GM18505 (cell line): ENCODE measurements at regions not wholly inside any gene's neighbourhood (a gene's known extent, or its start where the extent isn't known, plus 50 kb on each side); places are given as distances from the start of the nearest gene placed in this dataset.

ENCODE experiments used
- ATAC-seq: cut with Tn5 transposase; IDR thresholded peaks from one replicate; pipeline ENCODE4 v1.9.1; 2021; ENCODE audit not compliant: unreplicated experiment
- POLR2A ChIP-seq: IDR thresholded peaks from 4 replicates; pipeline ENCODE4 v1.6.1; 2011; ENCODE audit warnings: borderline replicate concordance; ENCODE audit not compliant: insufficient read depth, insufficient read length; ENCODE audit errors: extremely low read depth

GRCh38 chr6:139594333-139594965 lies 220.0 kb upstream of the CITED2 start:
- no peak for ATAC-seq
- no peak for TF ChIP-seq POLR2A

- TF ChIP-seq POLR2A: no peak
- no peak for ATAC-seq
These were observed 218.6 kb upstream of the CITED2 start for GRCh38 chr6:139593081-139593480.

GRCh38 chr6:139592011-139592410 lies 217.6 kb upstream of the CITED2 start:
- no peak for TF ChIP-seq POLR2A
- no peak for ATAC-seq

- TF ChIP-seq POLR2A: no peak
- ATAC-seq: no peak
These were observed 216.8 kb upstream of the CITED2 start for GRCh38 chr6:139591075-139591865.

GRCh38 chr6:139590206-139590605 lies 215.8 kb upstream of the CITED2 start:
- TF ChIP-seq POLR2A: no peak
- no peak for ATAC-seq

GRCh38 chr6:139588734-139589593 lies 214.5 kb upstream of the CITED2 start:
- ATAC-seq: no peak
- TF ChIP-seq POLR2A: no peak

GRCh38 chr6:139588076-139588639 lies 213.7 kb upstream of the CITED2 start:
- no peak for ATAC-seq
- TF ChIP-seq POLR2A: no peak

GRCh38 chr6:139587469-139587868 lies 213.0 kb upstream of the CITED2 start:
- no peak for ATAC-seq
- no peak for TF ChIP-seq POLR2A

- ATAC-seq: no peak
- TF ChIP-seq POLR2A: no peak
These were observed 211.8 kb upstream of the CITED2 start for GRCh38 chr6:139586273-139586672.

GRCh38 chr6:139584599-139584998 lies 210.2 kb upstream of the CITED2 start:
- no peak for TF ChIP-seq POLR2A
- ATAC-seq: no peak

GRCh38 chr6:139583420-139583819 lies 209.0 kb upstream of the CITED2 start:
- ATAC-seq: no peak
- TF ChIP-seq POLR2A: no peak

GRCh38 chr6:139582956-139583355 lies 208.5 kb upstream of the CITED2 start:
- ATAC-seq: no peak
- TF ChIP-seq POLR2A: no peak

- no peak for TF ChIP-seq POLR2A
These were observed 207.0 kb upstream of the CITED2 start for GRCh38 chr6:139581485-139581865.

More at GRCh38 chr6:139581485-139581865, 207.0 kb upstream of the CITED2 start:
- no peak for ATAC-seq
